ENCODE measurements at regions not wholly inside any gene's neighbourhood (a gene's known extent, or its start where the extent isn't known, plus 50 kb on each side); places are given as distances from the start of the nearest gene placed in this dataset.
"Not testable (repeated sequence)": the region's sequence is repeated elsewhere in the genome, so short reads cannot be mapped to it uniquely, and the experiment has no call there.

GRCh38 chr3:166274351-166275023 lies 437.3 kb upstream of the BCHE start:
- Mint-ChIP-seq H3K27ac (no peak overlapping the region), H3K4me3 (no peak overlapping the region), H3K36me3 (ENCODE audit: low read depth) (no peaks in the 10 kb centered on the region), H3K9me3 (no peaks in the 10 kb centered on the region), H3K27me3 (ENCODE audit: low read depth) (no peaks in the 10 kb centered on the region), H3K4me1 (no peaks in the 10 kb centered on the region)
- no peak for TF ChIP-seq CTCF (IDR thresholded peaks at IDR 0.05; ENCODE audit: unreplicated experiment in 3 of 3)

GRCh38 chr3:166270429-166270828 lies 433.2 kb upstream of the BCHE start:
- no peaks in the 10 kb centered on the region for H3K4me1 Mint-ChIP-seq
- no peaks in the 10 kb centered on the region for H3K27me3 Mint-ChIP-seq (ENCODE audit: low read depth)
- H3K4me3 Mint-ChIP-seq, result no peak overlapping the region
- no peaks in the 10 kb centered on the region for H3K36me3 Mint-ChIP-seq (ENCODE audit: low read depth)
- H3K27ac Mint-ChIP-seq, result no peak overlapping the region
- no peaks in the 10 kb centered on the region for H3K9me3 Mint-ChIP-seq
- TF ChIP-seq CTCF (IDR thresholded peaks at IDR 0.05; ENCODE audit: unreplicated experiment in 3 of 3), result no peak

GRCh38 chr3:166265153-166265552 lies 427.9 kb upstream of the BCHE start:
- H3K4me3 Mint-ChIP-seq, result no peak overlapping the region
- H3K4me1 Mint-ChIP-seq, result peaks cover 9% of the 10 kb centered on the region
- no peak overlapping the region for H3K27ac Mint-ChIP-seq
- no peaks in the 10 kb centered on the region for H3K36me3 Mint-ChIP-seq (ENCODE audit: low read depth)
- no peaks in the 10 kb centered on the region for H3K9me3 Mint-ChIP-seq
- TF ChIP-seq CTCF (IDR thresholded peaks at IDR 0.05; ENCODE audit: unreplicated experiment in 3 of 3), result no peak
- no peaks in the 10 kb centered on the region for H3K27me3 Mint-ChIP-seq (ENCODE audit: low read depth)

- no peaks in the 10 kb centered on the region for H3K36me3 Mint-ChIP-seq (ENCODE audit: low read depth)
Observed at GRCh38 chr3:166263460-166263859, 426.2 kb upstream of the BCHE start.

GRCh38 chr3:166258293-166258850 lies 421.1 kb upstream of the BCHE start:
- H3K27ac Mint-ChIP-seq; H3K27me3 Mint-ChIP-seq (ENCODE audit: low read depth); H3K4me3 Mint-ChIP-seq; H3K9me3 Mint-ChIP-seq; H3K36me3 Mint-ChIP-seq (ENCODE audit: low read depth); H3K4me1 Mint-ChIP-seq: not testable (repeated sequence)

More at GRCh38 chr3:166263460-166263859, 426.2 kb upstream of the BCHE start:
- no peak for TF ChIP-seq CTCF (IDR thresholded peaks at IDR 0.05; ENCODE audit: unreplicated experiment in 3 of 3)
- Mint-ChIP-seq H3K27ac (peak overlapping the region in 2 of 3 experiments; percentile 21 to 50), H3K9me3 (no peaks in the 10 kb centered on the region), H3K4me1 (peaks cover 9% of the 10 kb centered on the region), H3K4me3 (no peak overlapping the region), H3K27me3 (ENCODE audit: low read depth) (no peaks in the 10 kb centered on the region)

GRCh38 chr3:166257715-166258114 lies 420.5 kb upstream of the BCHE start:
- H3K27ac Mint-ChIP-seq, result no peak overlapping the region
- no peak for TF ChIP-seq CTCF (IDR thresholded peaks at IDR 0.05; ENCODE audit: unreplicated experiment in 3 of 3)
- peaks cover 2% of the 10 kb centered on the region for H3K4me1 Mint-ChIP-seq
- no peaks in the 10 kb centered on the region for H3K27me3 Mint-ChIP-seq (ENCODE audit: low read depth)
- no peaks in the 10 kb centered on the region for H3K36me3 Mint-ChIP-seq (ENCODE audit: low read depth)
- peaks cover 3% of the 10 kb centered on the region for H3K9me3 Mint-ChIP-seq
- H3K4me3 Mint-ChIP-seq, result no peak overlapping the region

All from nephron (organoid).